HG03439 (cell line): ENCODE measurements at regions not wholly inside any gene's neighbourhood (a gene's known extent, or its start where the extent isn't known, plus 50 kb on each side); places are given as distances from the start of the nearest gene placed in this dataset.

ENCODE experiments used
- ATAC-seq: cut with Tn5 transposase; IDR thresholded peaks from one replicate; pipeline ENCODE4 v1.9.1; 2021; ENCODE audit warnings: mild to moderate bottlenecking, moderate library complexity; ENCODE audit not compliant: unreplicated experiment

DNA sequence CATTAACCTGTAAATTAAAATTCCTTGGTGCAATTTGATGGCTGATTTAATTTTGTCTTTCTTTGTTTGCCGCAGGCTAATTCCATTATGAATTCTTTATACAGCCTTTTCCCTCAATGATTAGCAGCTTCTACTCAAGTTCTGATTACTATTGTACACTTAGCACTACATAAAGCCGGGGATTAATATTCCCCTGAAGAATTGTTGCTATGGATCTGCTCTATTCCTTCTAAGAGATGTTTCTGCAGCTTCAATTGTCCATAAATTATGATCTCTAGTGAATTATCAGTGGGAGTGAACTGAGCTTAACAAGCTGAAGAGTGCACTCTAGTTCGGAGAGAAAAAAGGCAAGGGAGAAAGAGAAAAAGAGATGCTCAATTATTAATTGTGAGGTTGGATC lies 433.7 kb upstream of the SPRED2 start:
- ATAC-seq: no peak

DNA sequence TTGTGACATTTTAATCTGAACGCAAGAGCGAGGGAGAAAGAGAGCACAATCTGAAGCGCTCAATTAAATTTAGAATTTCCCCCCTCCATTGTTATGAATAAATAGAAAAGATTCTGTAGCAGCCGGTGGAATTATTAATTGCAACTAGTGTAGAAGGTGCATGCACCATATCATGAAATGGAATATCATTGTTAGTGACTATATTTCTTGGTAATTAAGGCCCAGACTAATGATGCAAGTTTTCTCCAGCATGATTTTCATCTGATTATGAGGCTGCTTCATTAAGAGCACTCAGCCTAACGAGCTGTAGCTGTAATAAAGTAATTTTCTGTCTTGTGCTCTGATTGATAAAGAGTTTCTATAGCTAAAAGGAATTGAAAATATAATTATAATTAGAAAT lies 432.2 kb upstream of the SPRED2 start:
- ATAC-seq: no peak

DNA sequence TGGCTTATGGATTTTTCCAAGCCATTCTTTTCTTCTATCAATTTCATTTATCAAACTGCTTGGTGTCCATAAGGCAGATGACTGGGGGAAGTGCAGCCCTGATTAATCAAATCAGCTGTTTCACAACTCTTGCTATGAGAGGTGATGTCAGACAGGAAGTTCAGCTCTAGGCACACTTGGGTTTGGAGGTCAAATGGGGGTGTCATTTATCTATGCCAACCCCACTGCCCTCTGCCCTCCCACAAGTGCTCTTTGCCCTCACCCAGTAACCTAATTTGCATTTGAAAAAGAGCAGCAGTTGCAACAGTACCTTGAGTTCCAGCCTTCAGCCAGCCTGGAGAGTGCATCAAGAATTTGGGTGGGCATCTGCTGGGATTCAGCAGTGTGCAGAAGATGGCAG lies 431.3 kb upstream of the SPRED2 start:
- no peak for ATAC-seq

DNA sequence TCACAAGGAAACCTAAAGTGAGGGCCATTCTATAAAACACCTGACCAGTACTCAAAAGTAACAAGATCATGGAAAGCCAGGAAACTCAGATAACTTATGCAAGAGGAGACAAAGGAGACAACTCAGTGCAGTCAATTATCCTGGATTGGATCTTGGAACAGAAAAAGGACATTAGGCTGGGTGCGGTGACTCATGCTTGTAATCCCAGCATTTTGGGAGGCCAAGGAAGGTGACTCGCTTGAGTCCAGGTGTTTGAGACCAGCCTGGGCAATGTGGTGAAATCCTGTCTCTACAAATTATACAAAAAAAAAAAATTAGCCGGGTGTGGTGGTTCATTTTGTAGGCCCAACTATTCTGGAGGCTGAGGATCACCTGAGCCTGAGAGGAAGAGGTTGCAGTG lies 424.5 kb upstream of the SPRED2 start:
- ATAC-seq: no peak

DNA sequence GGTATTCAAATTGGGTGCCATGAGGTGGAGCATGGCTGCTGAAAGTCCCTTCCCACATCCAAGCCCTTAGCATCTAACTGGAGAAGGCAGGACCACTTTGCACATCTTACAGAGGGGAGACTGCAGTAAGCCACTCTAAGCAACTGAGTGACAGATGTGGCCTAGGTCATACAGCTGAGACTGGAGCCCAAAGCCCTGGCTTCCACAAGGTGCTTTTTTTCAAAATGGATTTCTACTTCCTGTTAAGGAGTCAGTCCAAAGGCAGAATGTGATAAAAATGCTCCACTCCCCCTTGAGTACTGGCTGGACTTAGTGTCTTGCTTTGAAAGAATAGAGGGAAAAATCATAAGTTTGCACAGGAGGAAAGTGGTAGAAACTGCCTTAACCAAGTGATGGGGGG lies 424.0 kb upstream of the SPRED2 start:
- ATAC-seq: no peak

DNA sequence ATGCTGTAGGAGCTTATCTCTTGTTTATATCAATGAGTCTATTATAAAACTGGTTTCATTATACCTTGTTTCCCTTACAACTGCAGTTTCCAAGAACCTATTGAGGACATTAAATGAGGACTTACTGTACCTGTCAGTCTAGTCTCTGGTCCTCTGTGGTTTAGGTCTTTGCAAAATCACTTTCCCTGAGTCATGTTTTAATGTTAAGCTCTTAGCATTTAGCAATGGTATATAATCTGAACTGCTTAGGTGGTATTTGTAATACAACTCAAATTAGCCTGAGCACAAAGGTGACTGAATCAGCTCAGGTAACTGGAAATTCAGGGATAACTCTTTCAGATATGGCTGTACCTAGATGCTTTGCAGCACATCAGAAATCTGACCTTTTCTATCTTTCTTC lies 418.3 kb upstream of the SPRED2 start:
- ATAC-seq: no peak

DNA sequence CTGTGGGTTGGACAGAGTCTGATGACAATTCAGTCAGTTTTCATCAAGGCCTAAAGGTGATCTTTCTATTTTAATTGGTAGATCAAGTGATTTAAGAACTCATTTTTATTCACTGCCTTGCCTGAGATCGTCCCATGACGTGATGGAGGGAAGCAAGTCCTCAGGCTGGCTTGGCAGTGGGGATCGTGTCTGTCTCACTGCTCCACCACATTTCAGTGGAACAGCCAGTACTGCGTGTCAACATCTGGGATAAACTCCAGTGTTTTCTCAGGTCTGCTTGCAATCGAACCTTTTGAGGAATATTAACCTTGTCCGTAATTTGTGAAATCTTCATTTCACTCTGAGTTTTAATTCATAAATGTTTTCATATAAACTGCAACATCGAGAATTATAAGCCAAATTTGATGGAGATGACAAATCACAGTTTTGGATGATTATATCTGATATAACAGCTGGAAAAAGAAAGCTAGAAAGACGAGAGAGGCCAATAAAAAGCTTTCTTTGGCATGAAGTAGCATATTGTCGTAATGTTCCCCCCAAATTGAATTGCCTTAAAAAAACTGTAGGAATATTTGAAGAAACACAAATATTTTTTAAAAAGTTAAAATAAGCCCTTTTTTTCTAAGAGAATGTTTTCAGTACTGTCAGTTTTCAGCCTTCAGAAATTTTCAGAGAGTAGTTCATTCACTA lies 414.7 kb upstream of the SPRED2 start:
- no peak for ATAC-seq

DNA sequence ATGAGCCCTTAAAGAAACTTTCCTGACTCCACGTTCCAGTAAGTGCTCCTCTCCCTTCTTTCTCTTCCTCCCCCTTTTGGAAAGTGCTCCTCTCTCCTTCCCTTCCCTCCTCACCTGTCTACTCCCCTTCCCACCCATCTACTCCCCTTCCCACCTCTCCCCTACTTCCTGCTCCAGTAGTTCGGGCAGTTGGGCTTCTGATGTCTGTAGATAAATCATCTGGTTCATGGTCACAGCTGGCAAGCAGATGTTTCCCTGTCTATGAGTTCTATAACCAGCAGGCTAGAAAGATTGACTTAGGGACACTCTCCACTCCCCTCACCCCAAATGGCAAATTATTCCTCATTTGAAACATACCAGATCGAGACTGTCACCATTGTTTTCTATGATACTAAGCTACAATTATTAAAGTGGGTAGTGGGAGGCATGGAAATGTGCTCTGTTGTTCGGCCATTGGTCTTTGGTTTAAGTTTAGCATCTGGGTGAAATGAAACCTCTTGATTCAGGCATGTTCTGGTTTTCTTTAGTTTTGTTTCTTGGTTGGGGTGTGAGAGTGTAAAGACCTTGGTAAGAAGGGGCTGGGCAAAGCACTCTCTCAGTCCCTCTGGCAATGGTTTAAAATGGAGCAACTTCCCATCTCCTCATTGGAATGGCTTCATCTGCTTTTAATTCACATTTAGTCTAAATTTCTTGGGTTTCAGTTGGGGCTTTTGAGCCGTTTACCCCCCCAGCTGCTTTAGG lies 413.2 kb upstream of the SPRED2 start:
- ATAC-seq: no peak

DNA sequence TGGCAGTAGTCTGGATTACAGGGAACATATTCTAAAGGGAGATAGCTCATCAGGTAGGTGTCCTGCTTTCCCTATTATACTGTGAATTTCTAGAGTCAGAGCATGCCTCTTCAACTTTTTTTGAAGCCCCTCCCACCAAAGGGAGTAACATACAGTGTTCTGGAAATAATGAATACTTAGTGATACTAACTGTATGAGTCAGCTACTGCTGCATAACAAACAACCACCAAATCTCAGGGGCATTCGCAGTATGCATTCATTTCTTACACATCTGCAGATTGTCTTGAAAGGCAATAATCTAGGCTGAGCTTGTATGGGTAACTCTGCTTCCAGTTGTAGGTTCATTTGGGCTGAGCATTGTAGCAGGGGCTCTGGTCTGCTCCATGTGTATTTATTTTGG lies 409.7 kb upstream of the SPRED2 start:
- ATAC-seq: no peak

DNA sequence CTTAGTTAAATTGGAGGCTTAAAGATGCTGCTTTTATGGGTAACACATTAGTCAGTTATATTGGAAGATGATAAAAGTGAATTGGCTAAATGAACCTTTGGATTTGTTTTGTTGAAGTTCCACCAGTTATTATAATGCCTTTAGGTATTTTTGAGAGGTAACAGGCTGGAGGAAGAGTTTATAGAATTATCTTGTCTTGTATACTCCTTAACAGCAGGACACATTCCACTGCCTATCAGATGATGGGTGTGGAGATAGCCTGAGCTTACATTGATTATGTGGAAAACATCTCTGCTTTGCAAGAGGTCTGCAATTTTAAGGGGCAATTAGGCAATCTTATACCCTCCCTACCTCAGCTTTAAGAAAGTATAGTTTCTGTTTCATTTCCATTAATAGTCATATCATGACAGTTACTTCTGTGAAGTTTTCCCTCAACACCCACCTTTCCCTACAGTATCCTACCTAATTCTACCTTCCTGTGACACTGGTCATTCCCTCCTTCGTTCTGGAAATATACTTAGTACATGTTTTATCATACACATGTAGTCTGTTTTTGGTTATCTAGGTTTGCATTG lies 403.7 kb upstream of the SPRED2 start:
- no peak for ATAC-seq

DNA sequence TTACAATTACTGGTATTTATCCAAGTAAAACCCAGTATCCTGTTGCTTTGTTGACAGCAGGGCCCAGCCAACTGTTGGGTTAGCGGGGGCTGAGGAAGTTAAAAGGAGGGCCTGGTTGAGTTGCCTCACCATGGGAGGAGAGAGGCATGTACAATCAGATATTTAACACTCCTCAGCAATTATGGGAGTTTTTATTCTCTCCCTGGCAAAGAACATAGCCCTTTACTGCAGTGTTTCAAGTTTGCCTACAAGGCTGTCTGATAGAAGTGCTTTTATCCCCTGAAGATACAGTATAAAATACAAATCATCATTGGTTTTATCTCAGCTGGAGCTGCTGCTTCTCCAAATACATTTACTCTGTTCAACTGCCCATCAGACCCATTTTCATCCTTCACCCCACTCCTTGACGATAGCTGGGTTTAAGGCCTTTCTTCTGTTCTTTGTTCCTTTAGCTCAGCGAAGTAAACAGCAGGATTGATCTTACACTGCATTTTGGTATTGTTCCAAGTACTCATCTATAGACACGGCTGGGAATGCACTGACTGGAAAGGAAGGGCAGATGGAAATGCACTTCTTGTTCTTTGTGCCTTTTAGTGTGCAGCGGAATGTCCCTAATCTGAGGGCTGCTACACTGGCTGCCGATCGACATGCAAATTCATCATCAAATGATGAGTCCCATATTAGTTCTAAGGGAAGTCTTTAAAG lies 402.5 kb upstream of the SPRED2 start:
- ATAC-seq: no peak

DNA sequence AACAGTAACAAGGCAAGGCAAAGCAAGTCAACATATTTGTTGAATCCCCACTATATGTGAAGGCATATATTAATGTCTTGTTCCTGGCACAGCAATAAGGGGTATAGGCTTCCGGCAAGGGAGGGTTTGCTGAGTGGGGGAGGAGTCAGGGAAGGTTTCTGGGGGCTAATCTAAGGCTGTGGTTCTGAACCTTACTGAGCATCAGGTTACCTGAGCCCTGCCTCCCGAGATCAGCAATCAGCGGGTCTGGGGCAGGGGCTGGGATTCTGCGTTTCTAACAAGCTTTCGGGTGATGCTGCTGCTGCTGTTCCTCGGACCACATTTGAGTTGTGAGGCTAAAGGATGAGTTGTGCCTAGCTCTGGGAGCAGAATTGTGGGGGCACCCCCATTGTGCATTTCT lies 401.7 kb upstream of the SPRED2 start:
- ATAC-seq: no peak

DNA sequence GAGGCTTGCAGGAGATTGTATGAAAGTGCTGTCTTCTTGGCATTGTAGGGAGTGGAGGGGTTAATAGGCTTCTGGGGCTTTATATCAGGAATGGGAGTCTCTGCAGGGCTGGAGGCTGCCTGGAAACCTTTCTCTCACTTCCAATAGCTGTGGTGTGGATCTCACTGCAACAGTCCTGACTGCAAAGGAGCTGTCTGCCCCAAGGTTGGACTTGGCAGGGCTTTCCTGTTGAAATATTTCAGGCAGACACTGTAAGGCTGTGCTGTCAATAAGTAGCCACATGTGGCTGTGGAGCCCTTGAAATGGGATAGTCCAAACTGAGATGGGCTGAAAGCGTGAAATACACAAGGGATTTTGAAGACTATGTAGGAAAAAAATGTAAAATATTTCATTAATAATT lies 399.1 kb upstream of the SPRED2 start:
- no peak for ATAC-seq

DNA sequence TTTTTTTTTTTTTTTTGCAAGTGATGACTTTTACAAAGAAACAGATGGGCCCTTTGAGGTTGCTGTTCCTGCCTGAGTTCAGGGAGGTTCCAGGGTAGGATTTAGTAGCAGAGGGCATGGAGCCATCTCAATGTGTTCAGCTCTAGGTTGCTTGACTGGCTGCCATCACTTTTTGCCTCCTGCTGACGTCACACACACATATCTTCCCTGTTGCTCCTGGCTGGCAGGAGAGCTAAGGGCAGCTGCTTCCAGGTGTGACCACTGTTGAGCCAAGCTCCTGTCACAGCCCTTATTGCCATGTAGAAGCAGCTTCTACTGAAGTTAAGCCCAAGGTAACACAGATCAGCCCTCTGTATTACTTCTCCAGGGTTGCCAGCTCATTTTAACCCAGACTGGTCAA lies 394.2 kb upstream of the SPRED2 start:
- ATAC-seq: no peak

DNA sequence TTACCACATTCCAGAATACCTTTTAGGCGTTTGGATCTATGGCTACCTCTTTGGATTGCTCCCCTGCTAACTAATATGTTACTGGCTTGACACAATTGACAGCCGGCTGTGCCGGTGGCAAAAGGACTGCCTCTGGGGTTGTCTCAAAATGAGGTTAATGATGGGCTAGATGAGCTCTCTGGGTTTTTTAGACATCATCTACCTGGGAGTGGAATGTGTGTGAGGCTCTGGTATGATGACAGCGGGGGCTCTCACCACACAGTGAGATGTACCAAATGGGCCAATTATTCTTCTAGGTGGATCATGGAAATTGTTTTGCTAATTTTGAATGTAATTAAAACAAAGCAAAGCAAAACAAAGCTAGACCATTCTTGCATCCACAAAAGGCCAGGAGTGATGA lies 391.1 kb upstream of the SPRED2 start:
- ATAC-seq: no peak

DNA sequence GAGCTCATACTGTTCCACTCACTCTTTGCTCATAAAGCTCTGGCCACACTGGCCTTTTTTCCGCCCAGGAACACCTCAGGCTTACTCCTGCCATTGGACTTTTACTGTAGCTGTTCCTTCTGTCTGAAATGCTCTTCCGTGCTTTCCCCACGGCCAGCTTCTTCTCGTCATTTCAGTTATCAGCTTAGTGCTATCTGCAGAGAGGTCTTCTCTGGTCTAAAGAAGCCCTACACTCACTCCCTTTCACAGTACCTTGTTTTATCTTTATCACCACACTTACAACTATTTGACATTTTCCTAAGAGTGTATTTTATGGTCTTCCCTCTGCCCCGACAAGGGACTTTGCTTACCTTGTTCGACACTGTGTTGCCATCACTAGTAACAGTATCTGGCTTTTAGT lies 388.1 kb upstream of the SPRED2 start:
- no peak for ATAC-seq

DNA sequence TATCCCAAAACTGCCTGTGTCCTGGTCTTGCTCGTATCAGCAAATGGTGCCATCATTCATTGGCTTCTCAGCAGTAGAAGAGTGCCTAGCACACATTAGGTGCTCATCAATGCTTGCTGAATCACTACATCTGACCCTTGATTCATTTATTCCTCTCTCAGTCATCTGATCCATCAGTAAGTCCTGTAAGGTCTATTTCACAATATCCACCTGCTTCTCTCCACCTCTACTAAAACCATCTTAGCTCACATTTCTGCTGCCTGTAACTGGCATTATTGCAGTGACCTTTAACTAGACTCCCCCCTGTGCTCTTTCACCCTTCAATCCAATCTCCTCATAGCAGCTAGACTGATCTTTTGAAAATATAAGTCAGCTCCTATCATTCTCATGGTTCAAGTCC lies 387.6 kb upstream of the SPRED2 start:
- ATAC-seq: no peak

DNA sequence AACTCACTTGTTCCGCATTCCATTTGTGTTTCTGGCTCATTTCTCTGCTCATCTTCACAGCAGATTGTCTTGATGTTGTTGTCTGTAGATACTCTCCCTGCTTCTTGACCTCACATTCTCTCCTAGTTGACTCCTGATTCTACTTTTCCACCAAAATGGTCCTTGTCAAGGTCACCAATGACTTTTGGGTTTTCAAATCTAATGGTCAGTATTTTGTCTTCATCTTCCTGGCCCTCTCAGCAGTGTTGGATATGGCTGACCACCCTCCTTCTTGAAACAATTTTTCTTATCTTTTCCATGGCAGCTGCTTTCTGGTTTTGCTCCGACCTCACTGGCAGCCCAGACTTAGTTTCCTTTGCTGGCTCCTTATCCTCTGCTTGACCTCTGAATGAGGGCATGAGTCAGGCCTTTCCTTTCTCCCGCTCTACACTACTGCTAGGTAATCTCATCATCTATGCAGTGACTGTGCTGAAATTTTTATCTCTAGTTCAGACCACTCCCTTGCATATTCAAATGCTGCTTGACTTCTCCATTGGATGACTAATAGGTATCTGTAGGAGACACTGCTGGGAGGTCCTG lies 386.6 kb upstream of the SPRED2 start:
- ATAC-seq: no peak

DNA sequence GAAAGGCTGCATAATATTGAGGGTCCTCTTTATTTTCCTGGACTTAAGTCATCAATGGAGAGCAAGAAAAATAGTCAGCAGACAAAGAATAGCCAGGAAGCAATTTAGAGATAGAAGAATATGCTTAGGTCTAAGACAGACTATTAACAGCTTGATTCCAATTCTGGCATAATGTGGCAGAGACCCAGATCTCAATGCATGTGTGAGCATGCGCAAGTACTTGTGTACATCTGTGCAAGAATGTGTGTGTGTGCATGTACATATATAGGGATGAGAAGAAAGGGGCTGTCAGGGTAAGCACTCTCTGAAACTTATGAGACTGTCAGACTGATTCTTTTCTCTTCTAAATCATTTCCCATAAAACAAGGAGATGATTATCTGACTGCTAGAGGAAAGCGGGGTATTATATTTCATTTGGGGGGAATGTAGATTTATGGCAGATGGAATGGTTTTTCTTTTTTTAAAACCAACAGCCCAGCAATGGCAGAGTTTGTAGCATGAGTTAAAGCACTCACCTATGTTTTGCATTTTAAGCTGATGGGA lies 381.3 kb upstream of the SPRED2 start:
- no peak for ATAC-seq

DNA sequence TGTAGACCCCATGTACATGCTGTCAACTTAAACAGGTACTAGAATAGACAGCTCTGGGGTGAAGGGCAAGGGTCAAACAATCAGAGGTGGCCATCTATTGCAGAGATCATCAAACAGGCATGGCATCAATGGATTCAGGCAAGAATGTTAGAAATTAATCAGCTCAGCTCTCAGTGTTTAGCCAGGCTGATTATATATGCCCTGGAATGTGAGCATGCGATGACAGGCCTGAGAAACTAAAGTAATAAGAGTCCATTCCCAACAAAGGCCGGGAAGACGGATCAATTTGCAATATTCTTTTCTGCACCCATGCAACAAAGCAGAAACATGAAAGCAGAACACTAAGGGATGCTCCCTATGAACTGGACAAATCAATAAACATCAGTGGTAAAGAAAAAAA lies 380.5 kb upstream of the SPRED2 start:
- ATAC-seq: no peak

DNA sequence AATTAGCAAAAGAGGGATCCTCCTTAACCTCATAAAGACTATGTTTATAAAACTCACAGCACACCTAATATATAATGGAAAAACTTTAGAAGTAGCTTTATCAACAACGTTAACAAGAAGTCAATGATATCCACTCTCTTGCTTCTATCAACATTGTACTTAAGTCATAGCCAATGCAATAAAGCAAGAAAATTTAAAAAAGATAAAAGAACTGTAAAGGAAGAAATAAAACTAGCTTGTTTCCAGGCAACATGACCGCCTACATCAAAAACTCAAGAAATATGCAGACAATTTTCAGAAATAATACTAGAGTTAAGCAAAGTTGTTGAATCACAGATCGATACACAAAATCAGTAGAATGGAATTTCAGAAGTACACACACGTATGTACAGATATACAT lies 375.5 kb upstream of the SPRED2 start:
- no peak for ATAC-seq
